ENCODE measurements at regions not wholly inside any gene's neighbourhood (a gene's known extent, or its start where the extent isn't known, plus 50 kb on each side); places are given as distances from the start of the nearest gene placed in this dataset.

GRCh38 chr4:177505171-177505615, 63.0 kb upstream of the AGA start:
- TF ChIP-seq TAF1 (IDR thresholded peaks at IDR 0.05; ENCODE audit: borderline replicate concordance, low read depth, low read length) (no peak), POLR2A (IDR thresholded peaks at IDR 0.05; ENCODE audit: low read depth, low read length) (no peak)
